ENCODE measurements at regions not wholly inside any gene's neighbourhood (a gene's known extent, or its start where the extent isn't known, plus 50 kb on each side); places are given as distances from the start of the nearest gene placed in this dataset.

DNA sequence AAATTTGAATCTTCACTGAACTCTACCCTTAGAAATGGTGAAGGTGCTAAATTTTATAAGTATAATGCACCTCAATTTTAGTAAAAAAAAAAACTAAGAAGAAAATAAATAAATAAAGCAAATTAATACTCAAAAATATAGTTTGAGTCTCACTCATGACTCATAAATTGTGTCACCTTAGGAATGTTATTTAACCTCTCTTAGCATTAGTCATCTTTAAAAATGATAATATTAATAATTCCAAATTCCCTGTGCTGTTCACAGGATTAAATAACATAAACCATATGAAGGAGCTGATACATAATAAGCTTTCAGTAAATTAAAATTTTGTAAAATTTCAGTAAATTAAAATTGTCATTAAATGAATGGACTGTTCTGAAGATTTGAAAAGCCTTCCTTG, 339.8 kb upstream of the RGMB start:
- TF ChIP-seq, protein P1, sequence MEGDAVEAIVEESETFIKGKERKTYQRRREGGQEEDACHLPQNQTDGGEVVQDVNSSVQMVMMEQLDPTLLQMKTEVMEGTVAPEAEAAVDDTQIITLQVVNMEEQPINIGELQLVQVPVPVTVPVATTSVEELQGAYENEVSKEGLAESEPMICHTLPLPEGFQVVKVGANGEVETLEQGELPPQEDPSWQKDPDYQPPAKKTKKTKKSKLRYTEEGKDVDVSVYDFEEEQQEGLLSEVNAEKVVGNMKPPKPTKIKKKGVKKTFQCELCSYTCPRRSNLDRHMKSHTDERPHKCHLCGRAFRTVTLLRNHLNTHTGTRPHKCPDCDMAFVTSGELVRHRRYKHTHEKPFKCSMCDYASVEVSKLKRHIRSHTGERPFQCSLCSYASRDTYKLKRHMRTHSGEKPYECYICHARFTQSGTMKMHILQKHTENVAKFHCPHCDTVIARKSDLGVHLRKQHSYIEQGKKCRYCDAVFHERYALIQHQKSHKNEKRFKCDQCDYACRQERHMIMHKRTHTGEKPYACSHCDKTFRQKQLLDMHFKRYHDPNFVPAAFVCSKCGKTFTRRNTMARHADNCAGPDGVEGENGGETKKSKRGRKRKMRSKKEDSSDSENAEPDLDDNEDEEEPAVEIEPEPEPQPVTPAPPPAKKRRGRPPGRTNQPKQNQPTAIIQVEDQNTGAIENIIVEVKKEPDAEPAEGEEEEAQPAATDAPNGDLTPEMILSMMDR (IDR thresholded peaks at IDR 0.05): no peak
- Histone ChIP-seq H3K9me3 (ENCODE audit: control insufficient read depth in 1 of 2, insufficient read depth in 1 of 2, low read length in 2 of 2) (peaks cover 3 to 10% of the 10 kb centered on the region in 2 experiments), H3K27ac (ENCODE audit: low read depth in 1 of 2, low read length in 2 of 2) (no peak overlapping the region), H3K4me3 (ENCODE audit: low read length) (no peak overlapping the region), H3K27me3 (ENCODE audit: control insufficient read depth in 1 of 2, insufficient read depth in 2 of 2, low read length in 2 of 2) (no peaks in the 10 kb centered on the region), H3K4me1 (ENCODE audit: insufficient read depth, low read length) (no peaks in the 10 kb centered on the region), H3K36me3 (ENCODE audit: insufficient read depth, low read length) (no peaks in the 10 kb centered on the region)
- no peak overlapping the region for H3K27ac Mint-ChIP-seq
- peaks cover 3% of the 10 kb centered on the region for H3K9me3 Mint-ChIP-seq
- H3K4me1 Mint-ChIP-seq (ENCODE audit: low read depth): no peaks in the 10 kb centered on the region
- ChIA-PET CTCF (no interaction called here), POLR2A (no interaction called here)
- intact Hi-C loops (cut with DNase I, micrococcal nuclease): no loop called here
- ATAC-seq (ENCODE audit: poor library complexity) (no peak), DNase-seq (no peak)
- no peak overlapping the region for H3K4me3 Mint-ChIP-seq
- H3K27me3 Mint-ChIP-seq: no peaks in the 10 kb centered on the region
- no peaks in the 10 kb centered on the region for H3K36me3 Mint-ChIP-seq (ENCODE audit: low read depth)

DNA sequence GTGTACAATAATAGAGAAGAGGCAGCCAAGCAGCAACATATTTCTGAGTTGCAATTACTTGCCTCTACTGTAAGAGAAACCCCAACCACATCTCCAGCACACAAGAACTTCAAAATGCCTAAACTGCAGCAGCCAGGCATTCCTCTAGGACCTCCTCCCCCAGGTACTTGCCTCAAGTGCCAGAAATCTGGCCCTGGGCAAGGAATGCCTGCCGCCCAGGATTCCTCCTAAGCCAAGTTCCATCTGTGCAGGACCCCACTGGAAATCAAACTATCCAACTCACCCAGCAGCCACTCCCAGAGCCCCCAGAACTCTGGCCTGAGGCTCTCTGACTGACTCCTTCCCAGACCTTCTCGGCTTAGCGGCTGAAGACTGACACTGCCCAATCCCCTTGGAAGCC, 336.8 kb upstream of the RGMB start:
- ATAC-seq (ENCODE audit: poor library complexity) (no peak), DNase-seq (no peak)
- peaks cover 13 to 16% of the 10 kb centered on the region in 2 experiments for H3K9me3 ChIP-seq (ENCODE audit: control insufficient read depth in 1 of 2, insufficient read depth in 1 of 2, low read length in 2 of 2)
- CTCF ChIA-PET: no interaction called here
- H3K27ac Mint-ChIP-seq: no peak overlapping the region
- H3K9me3 Mint-ChIP-seq: peaks cover 5% of the 10 kb centered on the region
- H3K36me3 ChIP-seq (ENCODE audit: insufficient read depth, low read length): no peaks in the 10 kb centered on the region
- H3K4me1 ChIP-seq (ENCODE audit: insufficient read depth, low read length): no peaks in the 10 kb centered on the region
- H3K27me3 Mint-ChIP-seq: no peaks in the 10 kb centered on the region
- H3K4me1 Mint-ChIP-seq (ENCODE audit: low read depth): no peaks in the 10 kb centered on the region
- H3K27me3 ChIP-seq (ENCODE audit: control insufficient read depth in 1 of 2, insufficient read depth in 2 of 2, low read length in 2 of 2): no peaks in the 10 kb centered on the region
- intact Hi-C loops (cut with DNase I, micrococcal nuclease): no loop called here
- H3K4me3 Mint-ChIP-seq: no peak overlapping the region
- no peaks in the 10 kb centered on the region for H3K36me3 Mint-ChIP-seq (ENCODE audit: low read depth)
- POLR2A ChIA-PET: no interaction called here
- no peak overlapping the region for H3K27ac ChIP-seq (ENCODE audit: low read depth in 1 of 2, low read length in 2 of 2)
- TF ChIP-seq, protein P1 (IDR thresholded peaks at IDR 0.05): no peak
- H3K4me3 ChIP-seq (ENCODE audit: low read length): no peak overlapping the region

DNA sequence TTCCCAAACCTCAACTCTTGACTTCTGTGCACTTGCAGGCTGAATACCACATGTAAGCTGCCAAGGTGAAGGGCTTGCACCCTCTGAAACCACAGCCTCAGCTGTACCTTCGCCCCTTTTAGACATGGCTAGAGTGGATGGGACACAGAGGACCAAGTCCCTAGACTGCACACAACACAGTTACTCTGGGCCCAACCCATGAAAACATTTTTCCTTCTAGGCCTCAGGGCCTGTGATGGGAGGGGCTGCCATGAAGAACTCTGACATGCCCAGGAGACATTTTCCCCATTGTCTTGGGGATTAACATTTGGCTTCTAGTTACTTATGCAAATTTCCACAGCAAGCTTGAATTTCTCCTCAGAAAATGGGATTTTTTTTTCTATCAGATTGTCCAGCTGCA, 331.0 kb upstream of the RGMB start:
- Histone ChIP-seq H3K4me1 (ENCODE audit: insufficient read depth, low read length) (no peaks in the 10 kb centered on the region), H3K27ac (ENCODE audit: low read depth in 1 of 2, low read length in 2 of 2) (no peak overlapping the region), H3K4me3 (ENCODE audit: low read length) (no peak overlapping the region), H3K9me3 (ENCODE audit: control insufficient read depth in 1 of 2, insufficient read depth in 1 of 2, low read length in 2 of 2) (peaks cover 12 to 23% of the 10 kb centered on the region in 2 experiments), H3K27me3 (ENCODE audit: control insufficient read depth in 1 of 2, insufficient read depth in 2 of 2, low read length in 2 of 2) (no peaks in the 10 kb centered on the region), H3K36me3 (ENCODE audit: insufficient read depth, low read length) (no peaks in the 10 kb centered on the region)
- ATAC-seq (ENCODE audit: poor library complexity): no peak
- Mint-ChIP-seq H3K4me1 (ENCODE audit: low read depth) (no peaks in the 10 kb centered on the region), H3K27ac (no peak overlapping the region), H3K27me3 (no peaks in the 10 kb centered on the region), H3K4me3 (no peak overlapping the region), H3K9me3 (peaks cover 2% of the 10 kb centered on the region), H3K36me3 (ENCODE audit: low read depth) (no peaks in the 10 kb centered on the region)
- POLR2A ChIA-PET: no interaction called here
- intact Hi-C loops (cut with DNase I, micrococcal nuclease): no loop called here
- TF ChIP-seq, protein P1 (IDR thresholded peaks at IDR 0.05): no peak
- CTCF ChIA-PET: no interaction called here
- DNase-seq: no peak
